Activated CD8-positive, alpha-beta memory T cell treated with anti-CD3 and anti-CD28 coated beads, Interleukin-2, amount 50 U/mL, for 48 hours (primary cell): ENCODE measurements at regions not wholly inside any gene's neighbourhood (a gene's known extent, or its start where the extent isn't known, plus 50 kb on each side); places are given as distances from the start of the nearest gene placed in this dataset.

ENCODE experiments used
- DNase-seq: peaks from one replicate; pipeline ENCODE4 v3.0.0-alpha.2; 2020

- no peak for DNase-seq
Measured at GRCh38 chr11:28495333-28495732, 387.1 kb downstream of the METTL15 start.

GRCh38 chr11:28491431-28491830, 383.2 kb downstream of the METTL15 start:
- DNase-seq = no peak

GRCh38 chr11:28490773-28491382, 382.7 kb downstream of the METTL15 start:
- DNase-seq = no peak

GRCh38 chr11:28488336-28488735, 380.1 kb downstream of the METTL15 start:
- no peak for DNase-seq

- no peak for DNase-seq
Measured at GRCh38 chr11:28483072-28483867, 375.1 kb downstream of the METTL15 start.

GRCh38 chr11:28482666-28483065, 374.5 kb downstream of the METTL15 start:
- DNase-seq = no peak

- DNase-seq = no peak
Measured at GRCh38 chr11:28481616-28482480, 373.7 kb downstream of the METTL15 start.

- DNase-seq = no peak
Measured at GRCh38 chr11:28480406-28480805, 372.2 kb downstream of the METTL15 start.

- DNase-seq = no peak
Measured at GRCh38 chr11:28476864-28477263, 368.7 kb downstream of the METTL15 start.

- no peak for DNase-seq
Measured at GRCh38 chr11:28476049-28476448, 367.9 kb downstream of the METTL15 start.

- no peak for DNase-seq
Measured at GRCh38 chr11:28472904-28473303, 364.7 kb downstream of the METTL15 start.

- no peak for DNase-seq
Measured at GRCh38 chr11:28471537-28471936, 363.3 kb downstream of the METTL15 start.

- DNase-seq = no peak
Measured at GRCh38 chr11:28470180-28470579, 362.0 kb downstream of the METTL15 start.

- DNase-seq = no peak
Measured at GRCh38 chr11:28466506-28466905, 358.3 kb downstream of the METTL15 start.

GRCh38 chr11:28464252-28464867, 356.2 kb downstream of the METTL15 start:
- DNase-seq = no peak

GRCh38 chr11:28463826-28464225, 355.6 kb downstream of the METTL15 start:
- DNase-seq = no peak

- DNase-seq = no peak
Measured at GRCh38 chr11:28461846-28462245, 353.7 kb downstream of the METTL15 start.

GRCh38 chr11:28461338-28461737, 353.1 kb downstream of the METTL15 start:
- DNase-seq = no peak

- no peak for DNase-seq
Measured at GRCh38 chr11:28460348-28460747, 352.2 kb downstream of the METTL15 start.

- no peak for DNase-seq
Measured at GRCh38 chr11:28459912-28460311, 351.7 kb downstream of the METTL15 start.

GRCh38 chr11:28457481-28458065, 349.4 kb downstream of the METTL15 start:
- no peak for DNase-seq

GRCh38 chr11:28448186-28448585, 340.0 kb downstream of the METTL15 start:
- no peak for DNase-seq

GRCh38 chr11:28447226-28447625, 339.0 kb downstream of the METTL15 start:
- DNase-seq = no peak
